T-cell (primary cell): ENCODE measurements at regions not wholly inside any gene's neighbourhood (a gene's known extent, or its start where the extent isn't known, plus 50 kb on each side); places are given as distances from the start of the nearest gene placed in this dataset.

Experiments used
- ATAC-seq, 4 experiments: fragments of 200-7000 bp in 3 of 4; fragments of 150-1000 bp in 1 of 4; cut with Tn5 transposase; replicated peaks in 1 of 4; 1 replicate in 3 of 4; 2 replicates in 1 of 4; pipeline ENCODE4 v1.10.0; 2021; ENCODE audit warnings: moderate library complexity in 3 of 4, mild to moderate bottlenecking in 2 of 4, moderate number of reproducible peaks in 1 of 4
- CTCF ChIA-PET, 2 donors: fragments of 300-600 bp; sonication (Branson Sonifier 250); formaldehyde crosslinking; loops; one replicate each; lab custom pipeline; 2022; ENCODE audit warnings: antibody characterized with exemption in 2 of 2; lab: Charles Lee
- POLR2A ChIA-PET, 2 donors: fragments of 300-600 bp; sonication (Branson Sonifier 250); formaldehyde crosslinking; loops; one replicate each; lab custom pipeline; 2022; ENCODE audit warnings: antibody characterized with exemption in 2 of 2; lab: Charles Lee
- DNase-seq, 35 experiments: peaks; one replicate each; pipeline versions ENCODE4 v3.0.0 to v3.0.0-alpha.2; 2013 to 2023
- H3K27ac ChIP-seq: one replicate; pipeline ENCODE4 v1.5.1; 2013; ENCODE audit warnings: low read length
- H3K27me3 ChIP-seq, 2 experiments: replicated peaks in 1 of 2; 1 replicate in 1 of 2; 2 replicates in 1 of 2; pipeline versions ENCODE4 v1.6.1 to v1.7.0; 2013; ENCODE audit warnings: low read length in 1 of 2, mixed read lengths in 1 of 2; ENCODE audit not compliant: control insufficient read depth in 2 of 2, insufficient read depth in 2 of 2; ENCODE audit errors: extremely low read depth in 1 of 2
- H3K36me3 ChIP-seq, 2 donors: 1 replicate in 1 of 2; 2 replicates in 1 of 2; pipeline versions ENCODE4 v1.6.1 to v1.7.0; 2013; ENCODE audit warnings: low read length in 1 of 2; ENCODE audit not compliant: control insufficient read depth in 2 of 2, insufficient read depth in 1 of 2; ENCODE audit errors: extremely low read depth in 1 of 2
- H3K4me1 ChIP-seq, 2 experiments: 1 replicate in 1 of 2; 2 replicates in 1 of 2; pipeline versions ENCODE4 v1.6.1 to v1.7.0; 2013; ENCODE audit warnings: low read length in 2 of 2, mixed read lengths in 1 of 2; ENCODE audit not compliant: insufficient read depth in 2 of 2, control insufficient read depth in 1 of 2; ENCODE audit errors: extremely low read depth in 1 of 2
- H3K4me3 ChIP-seq, 2 donors: 1 replicate in 1 of 2; 2 replicates in 1 of 2; pipeline versions ENCODE4 v1.5.1 to v1.7.0; 2013; ENCODE audit warnings: mild to moderate bottlenecking in 2 of 2, low read length in 1 of 2, moderate library complexity in 1 of 2; ENCODE audit not compliant: control insufficient read depth in 1 of 2; ENCODE audit errors: extremely low read depth in 1 of 2
- H3K9me3 ChIP-seq: 2 replicates; pipeline ENCODE4 v1.7.0; 2013
- H3K27ac Mint-ChIP-seq, 2 donors: one replicate each; pipeline ENCODE4 v1.8.0; 2020 to 2021; ENCODE audit warnings: mild to moderate bottlenecking in 2 of 2, mixed read lengths in 2 of 2
- H3K27me3 Mint-ChIP-seq, 2 donors: one replicate each; pipeline ENCODE4 v1.8.0; 2021 to 2022; ENCODE audit warnings: mixed read lengths in 2 of 2
- H3K36me3 Mint-ChIP-seq: one replicate; pipeline ENCODE4 v1.8.0; 2021; ENCODE audit warnings: mixed read lengths
- H3K4me1 Mint-ChIP-seq, 3 donors: one replicate each; pipeline ENCODE4 v1.8.0; 2020 to 2022; ENCODE audit warnings: mixed read lengths in 3 of 3, mild to moderate bottlenecking in 1 of 3
- H3K4me3 Mint-ChIP-seq, 3 donors: one replicate each; pipeline ENCODE4 v1.8.0; 2020 to 2022; ENCODE audit warnings: mild to moderate bottlenecking in 3 of 3, mixed read lengths in 3 of 3, moderate library complexity in 3 of 3
- H3K9me3 Mint-ChIP-seq, 3 donors: one replicate each; pipeline ENCODE4 v1.8.0; 2020 to 2022; ENCODE audit warnings: mixed read lengths in 3 of 3
- WGBS: methylation state at CpG from one replicate; pipeline ENCODE4 v1.1.5; 2013; ENCODE audit warnings: missing lambda C conversion rate; ENCODE audit not compliant: insufficient coverage; 5-methylcytosine and 5-hydroxymethylcytosine counted together

DNA sequence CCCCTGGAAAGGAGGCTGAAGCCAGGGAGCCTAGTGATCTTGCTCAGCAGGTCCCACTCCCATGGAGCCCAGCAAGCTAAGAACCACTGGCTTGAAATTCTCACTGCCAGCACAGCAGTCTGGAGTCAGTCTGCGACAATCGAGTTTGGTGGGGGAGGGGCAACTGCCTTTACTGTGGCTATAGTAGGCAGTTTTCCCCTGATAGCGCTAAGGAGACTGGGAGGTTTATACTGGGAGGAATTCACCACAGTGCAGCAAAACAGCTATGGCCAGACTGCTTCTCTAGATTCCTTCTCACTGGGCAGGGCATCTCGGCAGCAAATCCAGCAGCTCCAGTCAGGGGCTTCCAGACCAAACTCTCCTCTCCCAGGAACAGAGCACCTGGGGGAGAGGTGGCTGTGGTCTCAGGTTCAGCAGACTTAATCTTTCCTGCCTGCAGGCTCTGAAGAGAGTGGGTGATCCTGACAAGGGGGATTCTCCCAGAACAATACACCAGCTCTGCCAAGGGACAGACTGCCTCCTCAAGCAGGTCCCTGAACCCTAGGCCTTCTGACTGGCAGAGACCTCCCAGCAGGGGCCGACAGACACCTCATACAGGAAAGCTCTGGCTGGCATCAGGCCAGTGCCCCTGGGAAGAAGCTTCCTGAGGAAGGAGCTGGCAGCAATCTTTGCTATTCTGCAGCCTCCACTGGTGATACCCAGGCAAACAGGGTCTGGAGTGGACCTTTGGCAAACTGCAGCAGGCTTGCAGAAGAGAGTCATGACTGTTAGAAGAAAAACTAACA, 548.5 kb upstream of the NEGR1 start:
- no peaks in the 10 kb centered on the region for H3K27me3 ChIP-seq
- H3K4me1 ChIP-seq: no peaks in the 10 kb centered on the region
- H3K36me3 Mint-ChIP-seq: no peaks in the 10 kb centered on the region
- H3K27ac ChIP-seq: no peak overlapping the region
- peaks cover 15 to 49% (median 33%) of the 10 kb centered on the region in 3 donors for H3K9me3 Mint-ChIP-seq
- WGBS: 66% methylated on average over 3 of the region's 5 CpGs
- no peaks in the 10 kb centered on the region for H3K36me3 ChIP-seq
- ChIA-PET POLR2A (no interaction called here), CTCF (no interaction called here)
- no peaks in the 10 kb centered on the region for H3K4me1 Mint-ChIP-seq
- no peak overlapping the region for H3K4me3 Mint-ChIP-seq
- no peak overlapping the region for H3K27ac Mint-ChIP-seq
- no peaks in the 10 kb centered on the region for H3K27me3 Mint-ChIP-seq
- no peaks in the 10 kb centered on the region for H3K9me3 ChIP-seq
- ATAC-seq (no peak), DNase-seq (no peak)
- H3K4me3 ChIP-seq: no peak overlapping the region

DNA sequence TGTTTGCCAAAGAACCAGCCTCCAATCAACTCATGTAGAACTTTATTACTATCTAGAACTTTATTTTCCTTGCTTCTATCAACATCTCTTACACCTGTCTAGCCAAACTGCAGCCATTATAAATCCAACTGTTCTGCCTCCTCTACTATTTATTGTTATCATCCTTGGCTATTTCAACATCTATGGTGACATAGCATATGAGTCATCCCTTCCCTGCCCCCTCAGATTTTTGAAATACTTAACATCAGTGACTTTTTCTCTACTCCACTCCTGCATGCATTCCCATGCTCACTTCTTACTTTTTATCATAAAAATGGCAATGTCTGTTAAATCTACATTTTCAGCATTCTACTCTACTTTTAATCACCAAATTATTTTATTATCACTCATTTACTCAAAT, 544.9 kb upstream of the NEGR1 start:
- Histone ChIP-seq H3K9me3 (no peaks in the 10 kb centered on the region), H3K4me3 (no peak overlapping the region), H3K27ac (no peak overlapping the region), H3K36me3 (no peaks in the 10 kb centered on the region), H3K4me1 (no peaks in the 10 kb centered on the region), H3K27me3 (no peaks in the 10 kb centered on the region)
- DNase-seq (no peak), ATAC-seq (no peak)
- H3K27ac Mint-ChIP-seq: no peak overlapping the region
- POLR2A ChIA-PET: no interaction called here
- peaks cover 12 to 36% (median 23%) of the 10 kb centered on the region in 3 donors for H3K9me3 Mint-ChIP-seq
- CTCF ChIA-PET: no interaction called here
- no peaks in the 10 kb centered on the region for H3K36me3 Mint-ChIP-seq
- H3K4me3 Mint-ChIP-seq: no peak overlapping the region
- no peaks in the 10 kb centered on the region for H3K27me3 Mint-ChIP-seq
- no peaks in the 10 kb centered on the region for H3K4me1 Mint-ChIP-seq

DNA sequence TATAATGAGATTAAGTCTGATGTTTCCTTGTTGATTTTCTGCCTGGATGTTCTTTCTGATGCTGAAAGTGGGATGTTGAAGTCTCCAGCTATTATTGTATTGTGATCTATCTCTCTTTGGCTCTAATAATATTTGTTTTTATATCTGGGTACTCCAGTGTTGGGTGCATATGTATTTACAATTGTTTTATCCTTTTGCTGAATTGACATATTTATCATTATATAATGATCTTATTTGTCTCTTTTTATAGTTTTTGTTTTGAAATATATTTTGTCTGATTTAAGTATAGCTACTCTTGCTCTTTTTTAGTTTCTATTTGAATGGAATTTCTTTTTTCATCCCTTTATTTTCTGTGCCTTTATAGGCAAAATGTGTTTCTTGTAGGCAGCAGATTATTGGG, 522.2 kb upstream of the NEGR1 start:
- Histone ChIP-seq H3K27ac (no peak overlapping the region), H3K27me3 (no peaks in the 10 kb centered on the region), H3K4me3 (no peak overlapping the region), H3K4me1 (no peaks in the 10 kb centered on the region), H3K9me3 (no peaks in the 10 kb centered on the region), H3K36me3 (no peaks in the 10 kb centered on the region)
- Mint-ChIP-seq H3K4me3 (no peak overlapping the region), H3K36me3 (no peaks in the 10 kb centered on the region), H3K27ac (no peak overlapping the region), H3K9me3 (peaks cover 15 to 59% (median 32%) of the 10 kb centered on the region in 3 donors), H3K4me1 (no peaks in the 10 kb centered on the region), H3K27me3 (no peaks in the 10 kb centered on the region)
- DNase-seq (no peak), ATAC-seq (no peak)
- CTCF ChIA-PET: no interaction called here
- POLR2A ChIA-PET: no interaction called here

DNA sequence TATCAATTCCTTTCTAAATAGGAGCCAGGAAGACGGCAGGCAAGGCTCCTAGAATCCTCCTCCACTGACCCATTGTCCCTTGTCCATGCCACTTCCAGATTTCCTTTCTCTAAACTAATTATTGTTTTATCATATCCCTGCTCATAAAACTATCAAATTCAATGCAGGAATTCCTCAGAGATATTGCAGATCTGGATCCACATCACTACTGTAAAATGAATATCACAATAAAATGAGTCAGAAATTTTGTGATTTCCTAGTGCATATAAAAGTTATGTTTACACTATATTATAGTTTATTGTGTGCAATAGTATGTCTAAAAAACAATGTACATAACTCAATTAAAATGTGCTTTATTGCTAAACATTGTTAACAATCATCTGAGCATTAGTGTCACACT, 498.7 kb upstream of the NEGR1 start:
- ChIA-PET POLR2A (no interaction called here), CTCF (no interaction called here)
- no peaks in the 10 kb centered on the region for H3K27me3 Mint-ChIP-seq

DNA sequence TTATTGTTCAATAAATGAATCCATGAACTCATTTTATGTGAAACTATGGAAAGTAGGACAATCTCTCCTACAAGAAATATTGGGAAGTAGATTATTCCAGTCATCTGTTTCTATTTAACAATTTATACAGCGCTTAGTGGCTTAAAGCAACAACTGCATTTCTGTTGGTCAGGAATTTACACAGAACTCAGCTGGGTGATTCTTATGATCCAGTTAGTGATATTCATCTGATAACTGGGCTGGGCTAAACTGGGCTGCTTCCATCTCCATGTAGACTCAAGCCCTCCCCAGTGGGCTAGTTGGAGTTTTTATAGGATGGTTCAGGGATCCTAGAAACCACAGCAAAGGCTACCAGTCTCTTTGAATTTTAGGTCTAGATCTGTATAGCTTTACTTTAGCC, 497.9 kb upstream of the NEGR1 start:
- Histone ChIP-seq H3K4me1 (no peaks in the 10 kb centered on the region), H3K4me3 (no peak overlapping the region), H3K36me3 (no peaks in the 10 kb centered on the region), H3K27me3 (no peaks in the 10 kb centered on the region), H3K27ac (no peak overlapping the region), H3K9me3 (no peaks in the 10 kb centered on the region)
- Mint-ChIP-seq H3K9me3 (peaks cover 5 to 19% (median 11%) of the 10 kb centered on the region in 3 donors), H3K4me3 (no peak overlapping the region), H3K4me1 (no peaks in the 10 kb centered on the region), H3K27me3 (no peaks in the 10 kb centered on the region), H3K27ac (no peak overlapping the region), H3K36me3 (no peaks in the 10 kb centered on the region)
- CTCF ChIA-PET: interaction anchor here in 1 of 2 donors (0.7 kb wide), 1 partner anchor 8 kb away, joined by 3 read pairs; no protein-coding TSS in a partner anchor
- WGBS: no CpG with 5 or more reads among the region's 1 CpG
- POLR2A ChIA-PET: no interaction called here
- no peak for DNase-seq
- no peak for ATAC-seq

More for the DNA sequence above, 498.7 kb upstream of the NEGR1 start:
- Histone ChIP-seq H3K27me3 (no peaks in the 10 kb centered on the region), H3K36me3 (no peaks in the 10 kb centered on the region), H3K4me1 (no peaks in the 10 kb centered on the region), H3K27ac (no peak overlapping the region), H3K4me3 (no peak overlapping the region), H3K9me3 (no peaks in the 10 kb centered on the region)
- H3K27ac Mint-ChIP-seq: no peak overlapping the region
- no CpG with 5 or more reads among the region's 1 CpG for WGBS
- H3K9me3 Mint-ChIP-seq: peaks cover 5 to 19% (median 13%) of the 10 kb centered on the region in 3 donors
- ATAC-seq (no peak), DNase-seq (no peak)
- H3K4me1 Mint-ChIP-seq: no peaks in the 10 kb centered on the region
- no peaks in the 10 kb centered on the region for H3K36me3 Mint-ChIP-seq
- H3K4me3 Mint-ChIP-seq: no peak overlapping the region

DNA sequence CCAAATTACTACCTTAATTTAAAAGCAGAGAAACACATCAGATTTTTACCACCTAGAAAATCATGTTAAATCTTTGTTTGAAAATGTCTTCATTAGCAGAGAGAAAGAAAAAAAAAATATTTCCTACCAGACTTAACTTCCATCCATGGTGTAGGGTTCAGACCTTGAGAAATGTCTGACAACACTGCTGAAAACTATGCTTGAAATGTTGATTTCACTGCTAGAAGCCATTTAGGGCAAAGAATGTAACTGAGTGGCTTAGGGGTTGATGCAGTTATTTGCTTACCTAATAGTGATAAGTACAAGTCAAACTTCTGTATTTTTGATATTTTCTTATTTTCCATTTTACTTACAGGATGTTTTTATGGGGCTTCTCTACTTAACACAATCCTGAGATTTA, 495.6 kb upstream of the NEGR1 start:
- Mint-ChIP-seq H3K9me3 (peaks cover 5 to 17% (median 5%) of the 10 kb centered on the region in 3 donors), H3K27me3 (no peaks in the 10 kb centered on the region), H3K4me3 (no peak overlapping the region), H3K4me1 (no peaks in the 10 kb centered on the region), H3K36me3 (no peaks in the 10 kb centered on the region), H3K27ac (no peak overlapping the region)
- Histone ChIP-seq H3K36me3 (no peaks in the 10 kb centered on the region), H3K4me1 (no peaks in the 10 kb centered on the region), H3K27me3 (no peaks in the 10 kb centered on the region), H3K4me3 (no peak overlapping the region), H3K27ac (no peak overlapping the region), H3K9me3 (no peaks in the 10 kb centered on the region)
- ChIA-PET POLR2A (no interaction called here), CTCF (no interaction called here)
- DNase-seq (no peak), ATAC-seq (no peak)

DNA sequence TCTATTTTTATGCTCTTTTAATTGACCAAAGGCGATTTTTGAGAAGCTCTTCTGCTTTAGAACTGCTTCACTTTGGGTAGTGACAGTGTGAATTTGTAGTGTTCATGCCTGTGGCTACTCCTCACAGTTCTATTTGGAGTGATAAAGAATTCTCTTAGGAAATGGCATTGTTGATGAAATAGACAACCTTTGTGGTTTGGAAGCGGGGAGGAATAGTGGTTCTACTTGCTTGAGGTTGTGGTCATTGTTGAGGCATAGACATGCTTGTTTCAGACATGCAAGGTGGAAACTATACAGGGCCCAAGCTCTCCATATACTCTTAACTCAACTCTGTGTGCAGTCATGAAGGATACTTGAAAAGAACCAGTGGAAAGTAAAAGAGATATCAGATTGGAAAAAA, 481.1 kb upstream of the NEGR1 start:
- H3K27ac Mint-ChIP-seq: no peak overlapping the region
- ChIA-PET POLR2A (interaction anchor here in 1 of 2 donors (0.6 kb wide), 1 partner anchor 363 kb away, joined by 4 read pairs; no protein-coding TSS in a partner anchor), CTCF (no interaction called here)
- H3K9me3 ChIP-seq: no peaks in the 10 kb centered on the region
- no peak overlapping the region for H3K27ac ChIP-seq
- no peaks in the 10 kb centered on the region for H3K36me3 ChIP-seq
- no peak overlapping the region for H3K4me3 Mint-ChIP-seq
- H3K27me3 Mint-ChIP-seq: no peaks in the 10 kb centered on the region
- DNase-seq: no peak
- H3K4me1 ChIP-seq: no peaks in the 10 kb centered on the region
- H3K4me1 Mint-ChIP-seq: no peaks in the 10 kb centered on the region
- no peak overlapping the region for H3K4me3 ChIP-seq
- H3K27me3 ChIP-seq: no peaks in the 10 kb centered on the region
- no peaks in the 10 kb centered on the region for H3K36me3 Mint-ChIP-seq
- WGBS: no CpG with 5 or more reads among the region's 2 CpGs
- ATAC-seq: no peak
- H3K9me3 Mint-ChIP-seq: peaks cover 0 to 17% (median 3%) of the 10 kb centered on the region in 3 donors
